A549 (cell line): ENCODE measurements at regions not wholly inside any gene's neighbourhood (a gene's known extent, or its start where the extent isn't known, plus 50 kb on each side); places are given as distances from the start of the nearest gene placed in this dataset.

Experiments used
- EP300 ChIP-seq, 2 experiments: fragments of >200 bp; sonication (Bioruptor Twin); formaldehyde crosslinking; IDR thresholded peaks; 2 replicates in 1 of 2; 3 replicates in 1 of 2; pipeline ENCODE4 v1.6.1; 2016 to 2017
- ZFP36 ChIP-seq: fragments of 450-650 bp; IDR thresholded peaks from 2 replicates; pipeline ENCODE4 v1.6.1; 2014; ENCODE audit warnings: borderline replicate concordance; ENCODE audit not compliant: partially characterized antibody

DNA sequence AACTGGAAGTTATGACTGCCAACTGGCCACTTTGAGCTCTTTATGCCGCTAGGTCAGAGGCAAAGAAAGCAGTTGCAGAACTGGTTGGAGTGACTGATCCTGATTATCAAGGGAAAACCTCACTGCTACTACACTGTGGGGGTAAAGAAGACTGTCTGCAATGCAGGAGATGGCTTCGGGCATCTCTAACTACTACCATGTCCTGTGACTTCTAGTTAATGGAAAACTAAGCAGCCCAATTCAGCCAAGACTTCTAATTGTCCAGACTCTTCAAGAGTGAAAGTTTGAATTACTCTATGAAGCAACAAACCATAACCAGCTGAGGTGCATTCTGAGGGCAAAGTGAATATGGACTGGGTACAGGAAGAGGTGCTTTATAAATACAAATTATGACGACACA is 773.6 kb upstream of the SLC35B3 start:
- TF ChIP-seq ZFP36, result no peak
- no peak for TF ChIP-seq EP300 (IDR thresholded peaks at IDR 0.05)
